ENCODE measurements at regions not wholly inside any gene's neighbourhood (a gene's known extent, or its start where the extent isn't known, plus 50 kb on each side); places are given as distances from the start of the nearest gene placed in this dataset.
"Not testable (repeated sequence)": the region's sequence is repeated elsewhere in the genome, so short reads cannot be mapped to it uniquely, and the experiment has no call there.

GRCh38 chr2:129400826-129401225, 578.6 kb upstream of the RAB6C start:
- H2AFZ ChIP-seq, result peak overlapping the region; percentile 16
- H3K36me3 ChIP-seq (ENCODE audit: control insufficient read depth, insufficient read depth, low read length), result no peaks in the 10 kb centered on the region
- no peak overlapping the region for H3K9ac ChIP-seq
- no peaks in the 10 kb centered on the region for H3K27me3 ChIP-seq (ENCODE audit: control insufficient read depth, insufficient read depth, low read length)
- peaks cover 9% of the 10 kb centered on the region for H3K4me1 ChIP-seq
- no peaks in the 10 kb centered on the region for H3K79me2 ChIP-seq
- no peak overlapping the region for H3K4me3 ChIP-seq (ENCODE audit: low read depth, low read length)
- no peak overlapping the region for H3K4me2 ChIP-seq (ENCODE audit: low read length)
- no peaks in the 10 kb centered on the region for H3K9me3 ChIP-seq (ENCODE audit: control insufficient read depth, low read length)
- no peak overlapping the region for H3K27ac ChIP-seq
- no peak for TF ChIP-seq CTCF (IDR thresholded peaks at IDR 0.05)

- no peak overlapping the region for H3K4me2 ChIP-seq (ENCODE audit: low read length)
- no peak overlapping the region for H2AFZ ChIP-seq
- no peaks in the 10 kb centered on the region for H3K79me2 ChIP-seq
- no peaks in the 10 kb centered on the region for H3K9me3 ChIP-seq (ENCODE audit: control insufficient read depth, low read length)
- no peaks in the 10 kb centered on the region for H3K36me3 ChIP-seq (ENCODE audit: control insufficient read depth, insufficient read depth, low read length)
- H3K27me3 ChIP-seq (ENCODE audit: control insufficient read depth, insufficient read depth, low read length), result no peaks in the 10 kb centered on the region
- no peak overlapping the region for H3K9ac ChIP-seq
- H3K4me3 ChIP-seq (ENCODE audit: low read depth, low read length), result no peak overlapping the region
- no peak overlapping the region for H3K27ac ChIP-seq
- TF ChIP-seq CTCF (IDR thresholded peaks at IDR 0.05), result no peak
- H3K4me1 ChIP-seq, result peaks cover 9% of the 10 kb centered on the region
Observed at GRCh38 chr2:129402076-129402475, 577.4 kb upstream of the RAB6C start.

- no peaks in the 10 kb centered on the region for H3K27me3 ChIP-seq (ENCODE audit: control insufficient read depth, insufficient read depth, low read length)
- TF ChIP-seq CTCF (IDR thresholded peaks at IDR 0.05), result no peak
- no peak overlapping the region for H3K27ac ChIP-seq
- H3K4me1 ChIP-seq, result peaks cover 9% of the 10 kb centered on the region
- H3K9me3 ChIP-seq (ENCODE audit: control insufficient read depth, low read length), result no peaks in the 10 kb centered on the region
- no peak overlapping the region for H3K9ac ChIP-seq
- H2AFZ ChIP-seq, result no peak overlapping the region
- H3K4me2 ChIP-seq (ENCODE audit: low read length), result no peak overlapping the region
- H3K36me3 ChIP-seq (ENCODE audit: control insufficient read depth, insufficient read depth, low read length), result no peaks in the 10 kb centered on the region
- H3K4me3 ChIP-seq (ENCODE audit: low read depth, low read length), result no peak overlapping the region
- H3K79me2 ChIP-seq, result no peaks in the 10 kb centered on the region
Observed at GRCh38 chr2:129404000-129404685, 575.3 kb upstream of the RAB6C start.

- no peak overlapping the region for H3K9ac ChIP-seq
- H3K4me1 ChIP-seq, result no peaks in the 10 kb centered on the region
- no peaks in the 10 kb centered on the region for H3K27me3 ChIP-seq (ENCODE audit: control insufficient read depth, insufficient read depth, low read length)
- no peak overlapping the region for H3K4me3 ChIP-seq (ENCODE audit: low read depth, low read length)
- no peaks in the 10 kb centered on the region for H3K9me3 ChIP-seq (ENCODE audit: control insufficient read depth, low read length)
- no peak for TF ChIP-seq CTCF (IDR thresholded peaks at IDR 0.05)
- no peak overlapping the region for H2AFZ ChIP-seq
- no peak overlapping the region for H3K4me2 ChIP-seq (ENCODE audit: low read length)
- no peaks in the 10 kb centered on the region for H3K36me3 ChIP-seq (ENCODE audit: control insufficient read depth, insufficient read depth, low read length)
- no peaks in the 10 kb centered on the region for H3K79me2 ChIP-seq
- H3K27ac ChIP-seq, result no peak overlapping the region
Observed at GRCh38 chr2:129408570-129408969, 570.9 kb upstream of the RAB6C start.

GRCh38 chr2:129417041-129417440, 562.4 kb upstream of the RAB6C start:
- H3K9ac ChIP-seq; H3K27ac ChIP-seq; H2AFZ ChIP-seq; H3K9me3 ChIP-seq (ENCODE audit: control insufficient read depth, low read length); H3K4me1 ChIP-seq; H3K27me3 ChIP-seq (ENCODE audit: control insufficient read depth, insufficient read depth, low read length); H3K79me2 ChIP-seq; H3K36me3 ChIP-seq (ENCODE audit: control insufficient read depth, insufficient read depth, low read length); H3K4me3 ChIP-seq (ENCODE audit: low read depth, low read length); H3K4me2 ChIP-seq (ENCODE audit: low read length): not testable (repeated sequence)

Data from parathyroid adenoma (tissue), 2 donors.